ENCODE measurements at regions not wholly inside any gene's neighbourhood (a gene's known extent, or its start where the extent isn't known, plus 50 kb on each side); places are given as distances from the start of the nearest gene placed in this dataset.

GRCh38 chr11:22430141-22430541 lies 92.0 kb downstream of the SLC17A6 start:
- TF ChIP-seq CTCF (IDR thresholded peaks at IDR 0.05) (no peak), POLR2A (IDR thresholded peaks at IDR 0.05) (no peak)

Data from body of pancreas (tissue), 4 donors.